BLaER1 treated with 17β-estradiol and CSF1 and Interleukin-3, amounts not matched to agents 10 nM and 100 nM (cell line): ENCODE measurements at regions not wholly inside any gene's neighbourhood (a gene's known extent, or its start where the extent isn't known, plus 50 kb on each side); places are given as distances from the start of the nearest gene placed in this dataset.

Experiments used
- H3K27ac ChIP-seq, 11 experiments: shearing (Covaris generic); formaldehyde crosslinking; 2 replicates each; pipeline ENCODE4 v1.8.1; 2022
- H3K27me3 ChIP-seq, 11 experiments: shearing (Covaris generic); formaldehyde crosslinking; 2 replicates each; pipeline ENCODE4 v1.8.1; 2022
- H3K36me3 ChIP-seq, 11 experiments: shearing (Covaris generic); formaldehyde crosslinking; 2 replicates each; pipeline ENCODE4 v1.8.1; 2022
- H3K4me1 ChIP-seq, 10 experiments: shearing (Covaris generic); formaldehyde crosslinking; 2 replicates each; pipeline ENCODE4 v1.8.1; 2022
- H3K4me2 ChIP-seq, 11 experiments: shearing (Covaris generic); formaldehyde crosslinking; 2 replicates each; pipeline ENCODE4 v1.8.1; 2022
- H3K4me3 ChIP-seq, 10 experiments: shearing (Covaris generic); formaldehyde crosslinking; 2 replicates each; pipeline ENCODE4 v1.8.1; 2022
- H3K9ac ChIP-seq, 11 experiments: shearing (Covaris generic); formaldehyde crosslinking; 2 replicates each; pipeline ENCODE4 v1.8.1; 2022
- H3K9me3 ChIP-seq, 11 experiments: shearing (Covaris generic); formaldehyde crosslinking; replicated peaks in 1 of 11; 2 replicates each; pipeline ENCODE4 v1.8.1; 2022
- H4K20me1 ChIP-seq, 11 experiments: shearing (Covaris generic); formaldehyde crosslinking; 2 replicates each; pipeline ENCODE4 v1.8.1; 2022
- Cebpa-rat ChIP-seq, 11 experiments: shearing (Covaris generic); IDR thresholded peaks; 2 replicates each; pipeline ENCODE4 v1.8.1; 2022

- no peaks in the 10 kb centered on the region for H3K27me3 ChIP-seq
- no peaks in the 10 kb centered on the region for H3K4me1 ChIP-seq
- H3K4me3 ChIP-seq, result no peak overlapping the region
- H3K9me3 ChIP-seq, result peaks cover 0 to 3% (median 0%) of the 10 kb centered on the region in 11 experiments; a peak in 1 of 22 replicates
- no peak for TF ChIP-seq Cebpa-rat (IDR thresholded peaks at IDR 0.05)
- H4K20me1 ChIP-seq, result no peaks in the 10 kb centered on the region
- no peak overlapping the region for H3K4me2 ChIP-seq
- no peak overlapping the region for H3K9ac ChIP-seq
- H3K27ac ChIP-seq, result no peak overlapping the region
- H3K36me3 ChIP-seq, result no peaks in the 10 kb centered on the region
These were observed 306.2 kb upstream of the ADAMTSL1 start for GRCh38 chr9:18167733-18168132.

DNA sequence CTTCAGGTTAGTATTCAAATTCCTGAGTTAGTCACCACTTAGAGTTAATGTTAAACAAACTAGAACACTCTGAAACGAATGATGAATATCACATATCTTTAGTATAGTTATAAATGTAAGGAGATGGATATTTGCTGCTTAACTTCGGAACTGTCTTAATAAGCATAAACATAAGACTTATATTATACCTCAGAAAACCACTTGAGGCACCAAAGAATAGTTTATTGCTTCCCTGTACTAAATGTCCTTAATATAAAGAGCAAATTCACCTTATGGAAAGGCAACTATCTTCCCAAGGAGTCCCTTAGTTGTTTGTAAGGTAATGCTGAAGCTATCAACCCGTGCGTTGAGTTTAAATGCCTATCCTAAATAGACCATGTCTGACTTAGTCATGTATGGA, 300.0 kb upstream of the ADAMTSL1 start:
- Histone ChIP-seq H3K4me3 (no peak overlapping the region), H3K4me2 (no peak overlapping the region), H4K20me1 (no peaks in the 10 kb centered on the region), H3K4me1 (no peaks in the 10 kb centered on the region), H3K27ac (no peak overlapping the region), H3K9me3 (peaks cover 0 to 3% (median 0%) of the 10 kb centered on the region in 11 experiments; a peak in 1 of 22 replicates), H3K36me3 (no peaks in the 10 kb centered on the region), H3K9ac (no peak overlapping the region), H3K27me3 (no peaks in the 10 kb centered on the region)
- TF ChIP-seq Cebpa-rat (IDR thresholded peaks at IDR 0.05), result no peak

GRCh38 chr9:18182636-18183035, 291.3 kb upstream of the ADAMTSL1 start:
- no peak overlapping the region for H3K4me3 ChIP-seq
- H3K9ac ChIP-seq, result no peak overlapping the region
- TF ChIP-seq Cebpa-rat (IDR thresholded peaks at IDR 0.05), result no peak
- H3K27me3 ChIP-seq, result no peaks in the 10 kb centered on the region
- no peaks in the 10 kb centered on the region for H3K9me3 ChIP-seq
- no peaks in the 10 kb centered on the region for H3K4me1 ChIP-seq
- H3K36me3 ChIP-seq, result no peaks in the 10 kb centered on the region
- H3K4me2 ChIP-seq, result no peak overlapping the region
- no peak overlapping the region for H3K27ac ChIP-seq
- no peaks in the 10 kb centered on the region for H4K20me1 ChIP-seq

DNA sequence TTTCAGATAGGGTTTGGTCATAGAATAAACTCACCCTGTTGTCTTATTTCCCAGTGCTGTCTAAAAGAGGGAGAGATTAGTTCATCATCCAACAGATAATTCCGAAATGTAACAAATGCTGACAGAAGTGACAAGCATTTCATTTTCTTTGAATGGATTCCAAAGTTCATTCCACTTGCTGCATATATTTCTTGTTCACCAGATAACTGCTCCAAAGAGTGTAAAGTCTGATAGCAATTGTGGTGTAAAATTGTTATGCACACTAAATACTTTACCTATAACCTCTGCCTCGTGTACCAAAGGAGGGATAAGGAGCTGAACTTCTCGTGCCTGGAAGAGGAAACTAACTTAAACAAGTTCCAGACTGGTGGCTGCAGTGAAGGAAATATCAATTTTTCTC, 290.0 kb upstream of the ADAMTSL1 start:
- Histone ChIP-seq H4K20me1 (no peaks in the 10 kb centered on the region), H3K4me3 (no peak overlapping the region), H3K4me1 (no peaks in the 10 kb centered on the region), H3K4me2 (no peak overlapping the region), H3K27ac (no peak overlapping the region), H3K9me3 (no peaks in the 10 kb centered on the region), H3K9ac (no peak overlapping the region), H3K27me3 (no peaks in the 10 kb centered on the region), H3K36me3 (no peaks in the 10 kb centered on the region)
- TF ChIP-seq Cebpa-rat (IDR thresholded peaks at IDR 0.05), result no peak

- Histone ChIP-seq H4K20me1 (no peaks in the 10 kb centered on the region), H3K27me3 (no peaks in the 10 kb centered on the region), H3K36me3 (no peaks in the 10 kb centered on the region), H3K27ac (no peak overlapping the region), H3K4me3 (no peak overlapping the region), H3K9ac (no peak overlapping the region), H3K4me1 (no peaks in the 10 kb centered on the region), H3K4me2 (no peak overlapping the region), H3K9me3 (no peaks in the 10 kb centered on the region)
- TF ChIP-seq Cebpa-rat (IDR thresholded peaks at IDR 0.05), result no peak
These were observed 289.6 kb upstream of the ADAMTSL1 start for GRCh38 chr9:18184401-18184800.

GRCh38 chr9:18185196-18185595, 288.8 kb upstream of the ADAMTSL1 start:
- Histone ChIP-seq H3K4me2 (no peak overlapping the region), H3K4me1 (no peaks in the 10 kb centered on the region), H3K9me3 (no peaks in the 10 kb centered on the region), H3K36me3 (no peaks in the 10 kb centered on the region), H3K27ac (no peak overlapping the region), H3K9ac (no peak overlapping the region), H3K4me3 (no peak overlapping the region), H3K27me3 (no peaks in the 10 kb centered on the region), H4K20me1 (no peaks in the 10 kb centered on the region)
- no peak for TF ChIP-seq Cebpa-rat (IDR thresholded peaks at IDR 0.05)

GRCh38 chr9:18188971-18189370, 285.0 kb upstream of the ADAMTSL1 start:
- Histone ChIP-seq H3K4me1 (no peaks in the 10 kb centered on the region), H3K27me3 (no peaks in the 10 kb centered on the region), H3K27ac (no peak overlapping the region), H4K20me1 (no peaks in the 10 kb centered on the region), H3K9me3 (no peaks in the 10 kb centered on the region), H3K9ac (no peak overlapping the region), H3K4me2 (no peak overlapping the region), H3K4me3 (no peak overlapping the region), H3K36me3 (no peaks in the 10 kb centered on the region)
- no peak for TF ChIP-seq Cebpa-rat (IDR thresholded peaks at IDR 0.05)

DNA sequence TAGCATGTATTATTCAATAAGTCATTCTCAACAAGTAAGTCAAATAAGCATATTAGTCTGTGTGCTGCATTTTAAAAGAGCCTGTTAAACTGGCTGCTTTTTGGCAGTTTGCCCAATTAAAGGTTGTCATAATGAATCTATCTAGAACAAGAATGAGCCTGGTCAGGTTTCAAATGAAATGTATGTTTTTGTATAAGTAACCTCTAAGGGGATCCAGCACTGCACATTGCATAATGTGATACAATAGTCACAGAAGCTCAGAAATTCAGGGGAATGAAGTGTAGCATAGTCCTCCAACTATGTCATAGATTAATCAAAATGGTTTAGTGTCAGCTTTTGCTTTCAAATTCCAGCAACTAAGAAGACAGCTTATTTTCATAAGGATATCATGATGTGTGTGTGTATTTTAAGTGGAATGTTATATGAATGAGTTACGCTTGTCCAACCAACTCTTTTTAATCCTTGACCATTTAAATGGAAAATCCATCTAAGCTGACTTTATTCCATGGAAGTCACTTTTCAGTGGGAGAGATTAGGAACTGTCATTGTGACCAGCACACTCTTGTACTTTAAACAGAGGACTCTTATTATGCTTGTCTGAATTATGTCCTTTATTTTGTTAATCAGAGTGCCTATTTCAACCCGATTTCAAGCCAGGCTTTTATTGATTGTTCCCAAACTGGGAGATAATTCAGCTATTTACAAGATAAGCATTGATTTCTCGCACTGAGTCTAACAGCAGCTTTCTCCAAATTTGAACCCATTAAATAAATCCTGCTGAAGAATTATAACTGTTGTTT, 283.9 kb upstream of the ADAMTSL1 start:
- H3K27me3 ChIP-seq, result no peaks in the 10 kb centered on the region
- H3K9me3 ChIP-seq, result no peaks in the 10 kb centered on the region
- H3K4me2 ChIP-seq, result no peak overlapping the region
- H4K20me1 ChIP-seq, result no peaks in the 10 kb centered on the region
- H3K27ac ChIP-seq, result no peak overlapping the region
- TF ChIP-seq Cebpa-rat (IDR thresholded peaks at IDR 0.05), result no peak
- no peaks in the 10 kb centered on the region for H3K36me3 ChIP-seq
- H3K4me1 ChIP-seq, result no peaks in the 10 kb centered on the region
- H3K4me3 ChIP-seq, result no peak overlapping the region
- H3K9ac ChIP-seq, result no peak overlapping the region

- H3K27me3 ChIP-seq, result no peaks in the 10 kb centered on the region
- H4K20me1 ChIP-seq, result no peaks in the 10 kb centered on the region
- TF ChIP-seq Cebpa-rat (IDR thresholded peaks at IDR 0.05), result no peak
- no peaks in the 10 kb centered on the region for H3K4me1 ChIP-seq
- H3K27ac ChIP-seq, result no peak overlapping the region
- H3K4me2 ChIP-seq, result no peak overlapping the region
- no peak overlapping the region for H3K4me3 ChIP-seq
- H3K9ac ChIP-seq, result no peak overlapping the region
- no peaks in the 10 kb centered on the region for H3K9me3 ChIP-seq
- no peaks in the 10 kb centered on the region for H3K36me3 ChIP-seq
These were observed 283.1 kb upstream of the ADAMTSL1 start for GRCh38 chr9:18190671-18191374.

DNA sequence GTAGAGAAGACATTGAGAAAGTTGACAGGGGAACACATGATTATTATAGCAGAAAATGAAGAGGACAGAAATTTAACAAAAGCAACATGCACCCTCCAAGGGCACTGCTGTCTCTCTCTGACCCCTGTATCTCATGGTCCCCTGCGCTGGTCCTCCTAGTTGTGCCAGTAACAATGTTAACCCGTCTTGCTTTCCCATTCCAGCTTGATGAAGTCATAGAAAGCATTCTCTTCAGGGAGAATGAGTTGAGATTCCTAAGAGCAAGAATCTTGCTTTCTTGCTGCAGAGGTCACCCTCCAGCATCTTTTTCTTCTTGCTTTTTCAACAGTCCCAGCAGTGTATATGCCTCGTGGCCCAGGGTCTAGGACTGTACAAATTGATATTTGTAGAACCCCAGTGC, 279.6 kb upstream of the ADAMTSL1 start:
- Histone ChIP-seq H3K9me3 (no peaks in the 10 kb centered on the region), H3K4me3 (no peak overlapping the region), H3K9ac (no peak overlapping the region), H3K4me1 (no peaks in the 10 kb centered on the region), H3K27me3 (no peaks in the 10 kb centered on the region), H3K36me3 (no peaks in the 10 kb centered on the region), H3K27ac (no peak overlapping the region), H4K20me1 (no peaks in the 10 kb centered on the region), H3K4me2 (no peak overlapping the region)
- TF ChIP-seq Cebpa-rat (IDR thresholded peaks at IDR 0.05), result no peak
